Islet precursor cell (in vitro differentiated cells): ENCODE measurements at regions not wholly inside any gene's neighbourhood (a gene's known extent, or its start where the extent isn't known, plus 50 kb on each side); places are given as distances from the start of the nearest gene placed in this dataset.
"Not testable (repeated sequence)": the region's sequence is repeated elsewhere in the genome, so short reads cannot be mapped to it uniquely, and the experiment has no call there.

Source experiments
- DNase-seq: peaks from one replicate; pipeline ENCODE4 v3.0.0-alpha.2; 2018

- no peak for DNase-seq
Measured at GRCh38 chr9:88875400-88876120, 115.7 kb upstream of the S1PR3 start.

- no peak for DNase-seq
Measured at GRCh38 chr9:88880199-88880598, 111.1 kb upstream of the S1PR3 start.

GRCh38 chr9:88884291-88884690 lies 107.0 kb upstream of the S1PR3 start:
- not testable (repeated sequence) for DNase-seq

- not testable (repeated sequence) for DNase-seq
Measured at GRCh38 chr9:88886762-88887161, 104.5 kb upstream of the S1PR3 start.

- DNase-seq: no peak
Measured at GRCh38 chr9:88889386-88889785, 101.9 kb upstream of the S1PR3 start.

GRCh38 chr9:88890546-88890945 lies 100.7 kb upstream of the S1PR3 start:
- no peak for DNase-seq

- no peak for DNase-seq
Measured at GRCh38 chr9:88891040-88891439, 100.2 kb upstream of the S1PR3 start.

- no peak for DNase-seq
Measured at GRCh38 chr9:88892724-88893123, 98.5 kb upstream of the S1PR3 start.

GRCh38 chr9:88897081-88897480 lies 94.2 kb upstream of the S1PR3 start:
- DNase-seq: no peak

- no peak for DNase-seq
Measured at GRCh38 chr9:88898039-88898720, 93.1 kb upstream of the S1PR3 start.

- no peak for DNase-seq
Measured at GRCh38 chr9:88905506-88905905, 85.8 kb upstream of the S1PR3 start.

- no peak for DNase-seq
Measured at GRCh38 chr9:88915916-88916315, 75.4 kb upstream of the S1PR3 start.

GRCh38 chr9:88916894-88917293 lies 74.4 kb upstream of the S1PR3 start:
- no peak for DNase-seq

GRCh38 chr9:88917375-88917774 lies 73.9 kb upstream of the S1PR3 start:
- DNase-seq: no peak

GRCh38 chr9:88918537-88918936 lies 72.7 kb upstream of the S1PR3 start:
- not testable (repeated sequence) for DNase-seq

GRCh38 chr9:88920645-88921044 lies 70.6 kb upstream of the S1PR3 start:
- DNase-seq: no peak

- no peak for DNase-seq
Measured at GRCh38 chr9:88922091-88922490, 69.2 kb upstream of the S1PR3 start.

- DNase-seq: no peak
Measured at GRCh38 chr9:88923092-88923491, 68.2 kb upstream of the S1PR3 start.

- no peak for DNase-seq
Measured at GRCh38 chr9:88923653-88924288, 67.5 kb upstream of the S1PR3 start.

GRCh38 chr9:88925481-88925880 lies 65.8 kb upstream of the S1PR3 start:
- no peak for DNase-seq

- DNase-seq: no peak
Measured at GRCh38 chr9:88926781-88927505, 64.3 kb upstream of the S1PR3 start.

GRCh38 chr9:88927510-88927909 lies 63.8 kb upstream of the S1PR3 start:
- no peak for DNase-seq

GRCh38 chr9:88930716-88931115 lies 60.6 kb upstream of the S1PR3 start:
- no peak for DNase-seq

GRCh38 chr9:88932766-88933165 lies 58.5 kb upstream of the S1PR3 start:
- DNase-seq: no peak
